PC-9 (cell line): ENCODE measurements at regions not wholly inside any gene's neighbourhood (a gene's known extent, or its start where the extent isn't known, plus 50 kb on each side); places are given as distances from the start of the nearest gene placed in this dataset.

Experiments used
- EZH2 ChIP-seq: fragments of 200-600 bp; sonication (generic); IDR thresholded peaks from 2 replicates; pipeline ENCODE4 v1.8.0; 2017; ENCODE audit warnings: antibody characterized with exemption, low read depth
- TF ChIP-seq, protein P1 (sequence below): fragments of 200-600 bp; sonication (generic); conservative IDR thresholded peaks from 2 replicates; pipeline ENCODE4 v1.6.1; 2017; ENCODE audit warnings: mixed run types, antibody characterized with exemption, mild to moderate bottlenecking, moderate library complexity

DNA sequence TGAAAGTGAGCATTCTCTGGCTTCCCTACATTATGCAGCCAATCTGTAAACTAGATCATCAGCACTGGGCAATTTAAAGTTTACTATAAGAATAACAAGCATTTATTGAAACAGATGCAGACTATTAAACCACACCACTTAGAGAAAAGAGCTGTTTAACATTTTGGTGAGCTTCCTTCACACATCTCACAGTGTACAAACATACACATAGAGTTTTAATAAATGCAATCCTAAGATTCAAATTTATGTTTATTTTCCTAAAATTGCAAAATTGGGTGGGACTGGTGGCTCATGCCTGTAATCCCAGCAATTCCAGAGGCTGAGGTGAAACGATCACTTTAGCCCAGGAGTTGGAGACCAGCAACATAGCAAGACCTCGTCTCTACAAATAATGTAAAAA lies 199.3 kb downstream of the SH3BP4 start:
- TF ChIP-seq, protein P1, sequence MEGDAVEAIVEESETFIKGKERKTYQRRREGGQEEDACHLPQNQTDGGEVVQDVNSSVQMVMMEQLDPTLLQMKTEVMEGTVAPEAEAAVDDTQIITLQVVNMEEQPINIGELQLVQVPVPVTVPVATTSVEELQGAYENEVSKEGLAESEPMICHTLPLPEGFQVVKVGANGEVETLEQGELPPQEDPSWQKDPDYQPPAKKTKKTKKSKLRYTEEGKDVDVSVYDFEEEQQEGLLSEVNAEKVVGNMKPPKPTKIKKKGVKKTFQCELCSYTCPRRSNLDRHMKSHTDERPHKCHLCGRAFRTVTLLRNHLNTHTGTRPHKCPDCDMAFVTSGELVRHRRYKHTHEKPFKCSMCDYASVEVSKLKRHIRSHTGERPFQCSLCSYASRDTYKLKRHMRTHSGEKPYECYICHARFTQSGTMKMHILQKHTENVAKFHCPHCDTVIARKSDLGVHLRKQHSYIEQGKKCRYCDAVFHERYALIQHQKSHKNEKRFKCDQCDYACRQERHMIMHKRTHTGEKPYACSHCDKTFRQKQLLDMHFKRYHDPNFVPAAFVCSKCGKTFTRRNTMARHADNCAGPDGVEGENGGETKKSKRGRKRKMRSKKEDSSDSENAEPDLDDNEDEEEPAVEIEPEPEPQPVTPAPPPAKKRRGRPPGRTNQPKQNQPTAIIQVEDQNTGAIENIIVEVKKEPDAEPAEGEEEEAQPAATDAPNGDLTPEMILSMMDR: no peak
- no peak for TF ChIP-seq EZH2
